Endothelial cell of umbilical vein (primary cell): ENCODE measurements at regions not wholly inside any gene's neighbourhood (a gene's known extent, or its start where the extent isn't known, plus 50 kb on each side); places are given as distances from the start of the nearest gene placed in this dataset.

Experiments
- BruUV-seq: library from RNA; stranded (reverse); fragments of 400-500 nt; replicated peaks from 2 replicates; lab custom pipeline; 2021; lab: Mats Ljungman, UMichigan
- CTCF ChIA-PET: fragments of 300-600, 350-600 bp; sonication (Branson Sonifier 250); formaldehyde crosslinking; loops from one replicate; lab custom pipeline; 2021; ENCODE audit warnings: antibody characterized with exemption, inconsistent platforms; lab: Charles Lee
- POLR2A ChIA-PET: fragments of 300-600, 350-600 bp; sonication (Branson Sonifier 250); formaldehyde crosslinking; loops from one replicate; lab custom pipeline; 2021; ENCODE audit warnings: antibody characterized with exemption, inconsistent platforms; lab: Charles Lee
- DNase-seq: peaks from one replicate; pipeline ENCODE4 v3.0.0-alpha.2; 2011; ENCODE audit warnings: low read depth, low spot score
- FAIRE-seq: peaks from 2 replicates; lab custom pipeline; 2011; peaks lifted over from hg19 to GRCh38; lab: Jason Lieb, UNC
- H2AFZ ChIP-seq: 2 replicates; pipeline ENCODE4 v1.6.0; 2012; ENCODE audit warnings: low read depth, low read length, control low read depth, inconsistent platforms
- H3K27ac ChIP-seq: 2 replicates; pipeline ENCODE4 v1.5.1; 2011; ENCODE audit warnings: low read depth, mild to moderate bottlenecking, control low read depth, low read length, moderate library complexity; ENCODE audit not compliant: insufficient read depth
- H3K27me3 ChIP-seq, 2 experiments: 2 replicates each; pipeline versions ENCODE4 v1.6.0 to v1.6.1; 2011; ENCODE audit warnings: low read length in 2 of 2, mixed read lengths in 1 of 2; ENCODE audit not compliant: control insufficient read depth in 2 of 2, insufficient read depth in 2 of 2
- H3K36me3 ChIP-seq, 2 experiments: 2 replicates in 1 of 2; 3 replicates in 1 of 2; pipeline ENCODE4 v1.5.1; 2011; ENCODE audit warnings: low read length in 2 of 2, mild to moderate bottlenecking in 1 of 2, moderate library complexity in 1 of 2; ENCODE audit not compliant: control insufficient read depth in 2 of 2, insufficient read depth in 2 of 2; ENCODE audit errors: extremely low read depth in 1 of 2
- H3K4me1 ChIP-seq: 3 replicates; pipeline ENCODE4 v1.5.1; 2011; ENCODE audit warnings: mild to moderate bottlenecking, low read length; ENCODE audit not compliant: control insufficient read depth, insufficient read depth; ENCODE audit errors: extremely low read depth
- H3K4me2 ChIP-seq: 2 replicates; pipeline ENCODE4 v1.6.1; 2011; ENCODE audit warnings: low read length, control low read depth, mixed read lengths; ENCODE audit not compliant: insufficient read depth
- H3K4me3 ChIP-seq, 3 experiments: fragments of 200-600 bp in 1 of 3; sonication (generic), shearing (Covaris generic) in 1 of 3; replicated peaks in 1 of 3; 2 replicates each; pipeline ENCODE4 v1.5.1; 2011 to 2016; ENCODE audit warnings: control low read depth in 3 of 3, low read length in 3 of 3, mild to moderate bottlenecking in 2 of 3, inconsistent platforms in 1 of 3, low read depth in 1 of 3, moderate library complexity in 1 of 3; ENCODE audit not compliant: insufficient read depth in 1 of 3
- H3K79me2 ChIP-seq: 2 replicates; pipeline ENCODE4 v1.6.0; 2012; ENCODE audit warnings: low read length, inconsistent platforms; ENCODE audit not compliant: control insufficient read depth, insufficient read depth
- H3K9ac ChIP-seq: replicated peaks from 2 replicates; pipeline ENCODE3; 2011; ENCODE audit warnings: low read length, control low read depth; ENCODE audit not compliant: insufficient read depth; ENCODE audit errors: extremely low read depth
- H3K9me1 ChIP-seq: replicated peaks from 3 replicates; pipeline ENCODE4 v1.6.0; 2011; ENCODE audit warnings: mild to moderate bottlenecking, low read length; ENCODE audit not compliant: control insufficient read depth, insufficient read depth; ENCODE audit errors: extremely low read depth
- H3K9me3 ChIP-seq: replicated peaks from 2 replicates; pipeline ENCODE4 v1.5.1; 2012; ENCODE audit warnings: low read length, inconsistent platforms; ENCODE audit not compliant: control insufficient read depth, insufficient read depth
- H4K20me1 ChIP-seq: replicated peaks from 2 replicates; pipeline ENCODE3; 2011; ENCODE audit warnings: mild to moderate bottlenecking, low read length; ENCODE audit not compliant: control insufficient read depth, insufficient read depth; ENCODE audit errors: extremely low read depth
- CTCF ChIP-seq, 2 donors: IDR thresholded peaks; 1 replicate in 1 of 2; 2 replicates in 1 of 2; pipeline ENCODE4 v1.5.1; 2011; ENCODE audit warnings: low read length in 2 of 2, mild to moderate bottlenecking in 2 of 2, moderate library complexity in 2 of 2, control low read depth in 1 of 2, inconsistent platforms in 1 of 2, low read depth in 1 of 2; ENCODE audit not compliant: insufficient read depth in 1 of 2; ENCODE audit errors: extremely low read depth in 1 of 2
- EZH2 ChIP-seq: IDR thresholded peaks from 2 replicates; pipeline ENCODE4 v1.6.1; 2012; ENCODE audit warnings: borderline replicate concordance, low read depth, mild to moderate bottlenecking, moderate library complexity, low read length, inconsistent platforms; ENCODE audit not compliant: severe bottlenecking
- FOS ChIP-seq: IDR thresholded peaks from 2 replicates; pipeline ENCODE4 v1.6.1; 2011; ENCODE audit warnings: mild to moderate bottlenecking, low read length, moderate library complexity, borderline replicate concordance; ENCODE audit not compliant: insufficient read depth
- GATA2 ChIP-seq: IDR thresholded peaks from 2 replicates; pipeline ENCODE4 v1.7.0; 2011; ENCODE audit warnings: low read depth, mild to moderate bottlenecking, moderate library complexity, mixed read lengths, low read length; ENCODE audit not compliant: insufficient read length, insufficient read depth
- JUN ChIP-seq: IDR thresholded peaks from 2 replicates; pipeline ENCODE4 v1.6.1; 2011; ENCODE audit warnings: borderline replicate concordance, low read depth; ENCODE audit not compliant: insufficient read length, insufficient read depth
- MAX ChIP-seq: IDR thresholded peaks from 2 replicates; pipeline ENCODE4 v1.6.1; 2011; ENCODE audit not compliant: insufficient read depth, insufficient read length
- MYC ChIP-seq: IDR thresholded peaks from one replicate; pipeline ENCODE4 v1.6.1; 2011; ENCODE audit warnings: mild to moderate bottlenecking, low read depth, low read length
- POLR2A ChIP-seq: IDR thresholded peaks from 2 replicates; pipeline ENCODE4 v1.6.1; 2012; ENCODE audit warnings: low read depth, mild to moderate bottlenecking, control low read depth, low read length
- POLR2AphosphoS5 ChIP-seq: IDR thresholded peaks from 2 replicates; pipeline ENCODE4 v1.6.1; 2012; ENCODE audit warnings: low read depth, mild to moderate bottlenecking, control low read depth, low read length, moderate library complexity; ENCODE audit not compliant: insufficient read depth
- dilution Hi-C: fragments of 300-500 bp; cut with MboI; formaldehyde crosslinking; loops from one replicate; pipeline ENCODE4 v1.15.0; 2019; ENCODE audit warnings: low sequenced_read_pairs; ENCODE audit not compliant: extremely low pct_ligation_motif_present
- intact Hi-C: fragments of 100-400 bp; cut with micrococcal nuclease; formaldehyde crosslinking; loops from one replicate; pipeline ENCODE4 v1.10.0; 2022

GRCh38 chr1:30300669-30301068 is 422.7 kb downstream of the MATN1 start:
- H3K4me2 ChIP-seq: no peak overlapping the region
- dilution Hi-C loops: no loop called here
- no peak for TF ChIP-seq MYC
- TF ChIP-seq MAX: no peak
- TF ChIP-seq FOS: no peak
- TF ChIP-seq EZH2: no peak
- no peak for TF ChIP-seq POLR2AphosphoS5
- no peak for TF ChIP-seq POLR2A
- TF ChIP-seq CTCF (IDR thresholded peaks at IDR 0.05; ENCODE audit: extremely low read depth in 1 of 2, insufficient read depth in 1 of 2, low read depth in 1 of 2, low read length in 2 of 2): no peak
- TF ChIP-seq JUN: no peak
- no peak for TF ChIP-seq GATA2
- no peaks in the 10 kb centered on the region for H3K9me3 ChIP-seq
- FAIRE-seq (no peak), DNase-seq (no peak)
- no peaks in the 10 kb centered on the region for H3K79me2 ChIP-seq
- no TSS peak for BruUV-seq
- no peaks in the 10 kb centered on the region for H4K20me1 ChIP-seq
- no peaks in the 10 kb centered on the region for H3K4me1 ChIP-seq
- ChIA-PET POLR2A (no interaction called here), CTCF (interaction anchor here (0.7 kb wide), 1 partner anchor 80 kb away, joined by 3 read pairs; no protein-coding TSS in a partner anchor)
- H3K9ac ChIP-seq: no peak overlapping the region
- intact Hi-C loops: no loop called here
- no peak overlapping the region for H3K4me3 ChIP-seq
- no peak overlapping the region for H3K27ac ChIP-seq
- no peaks in the 10 kb centered on the region for H3K27me3 ChIP-seq
- no peaks in the 10 kb centered on the region for H3K36me3 ChIP-seq
- no peaks in the 10 kb centered on the region for H3K9me1 ChIP-seq
- no peak overlapping the region for H2AFZ ChIP-seq
